Stimulated activated CD4-positive, alpha-beta T cell treated with anti-CD3 and anti-CD28 coated beads, Interleukin-15, amount 100 ng/mL, for 24 hours (primary cell): ENCODE measurements at regions not wholly inside any gene's neighbourhood (a gene's known extent, or its start where the extent isn't known, plus 50 kb on each side); places are given as distances from the start of the nearest gene placed in this dataset.

Experiments used
- DNase-seq: peaks from one replicate; pipeline ENCODE4 v3.0.0-alpha.2; 2020

DNA sequence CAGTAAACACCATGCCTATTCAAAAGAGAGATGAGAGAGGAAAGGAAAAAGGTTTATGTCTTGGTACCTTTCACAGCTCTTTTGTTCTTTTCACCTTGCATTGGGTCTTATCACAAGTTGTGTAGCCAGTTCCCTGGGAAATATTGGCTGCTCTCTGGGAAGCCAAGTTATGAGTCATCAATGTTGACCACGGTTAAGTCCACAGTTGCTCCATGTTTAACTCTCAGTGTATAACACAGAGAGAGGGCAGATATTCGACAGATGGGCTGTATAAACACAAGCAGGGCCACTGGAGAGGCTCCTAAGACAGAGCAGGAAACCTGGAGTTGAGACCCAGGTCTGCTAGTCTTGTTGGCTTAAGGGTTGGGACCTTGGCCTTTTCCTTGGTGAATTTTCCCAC is 718.6 kb downstream of the QKI start:
- DNase-seq: no peak

DNA sequence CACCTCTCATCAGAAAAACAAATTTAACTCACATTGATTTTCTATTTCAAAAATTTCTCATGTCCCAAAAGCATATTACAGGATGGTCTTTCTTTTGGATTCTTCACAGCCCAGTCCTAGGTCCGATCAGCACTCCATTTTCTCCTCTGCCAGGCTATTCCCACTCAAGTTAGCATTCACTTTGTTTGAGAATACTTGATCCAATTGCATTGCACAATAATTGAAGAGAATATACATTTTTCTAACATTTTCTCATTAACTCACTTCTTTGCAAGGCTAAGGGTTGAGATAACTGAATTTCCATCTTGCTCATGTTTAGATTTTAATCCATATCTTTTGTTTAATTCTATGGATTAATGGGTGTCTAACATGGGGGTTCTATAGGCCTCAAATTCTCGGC is 716.1 kb downstream of the QKI start:
- DNase-seq: no peak

DNA sequence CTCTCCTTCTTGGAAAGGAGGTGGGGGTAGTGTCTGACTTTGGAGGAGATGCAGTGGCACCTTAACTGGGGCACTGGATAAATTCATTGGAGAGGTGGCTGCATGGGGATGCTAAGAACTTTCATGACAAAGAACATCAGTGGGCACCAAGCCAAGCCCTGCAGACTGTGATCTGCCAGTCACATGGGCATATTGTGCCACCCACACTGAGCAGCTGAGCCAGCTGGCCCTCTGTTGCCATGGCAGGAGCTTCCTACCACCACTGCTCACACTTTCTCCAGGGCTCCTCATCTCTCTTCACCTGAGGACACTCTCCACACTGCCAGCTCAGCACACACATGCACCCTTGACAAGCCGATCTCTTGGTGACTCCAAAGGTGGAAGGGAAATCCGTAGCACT is 715.6 kb downstream of the QKI start:
- DNase-seq: no peak

DNA sequence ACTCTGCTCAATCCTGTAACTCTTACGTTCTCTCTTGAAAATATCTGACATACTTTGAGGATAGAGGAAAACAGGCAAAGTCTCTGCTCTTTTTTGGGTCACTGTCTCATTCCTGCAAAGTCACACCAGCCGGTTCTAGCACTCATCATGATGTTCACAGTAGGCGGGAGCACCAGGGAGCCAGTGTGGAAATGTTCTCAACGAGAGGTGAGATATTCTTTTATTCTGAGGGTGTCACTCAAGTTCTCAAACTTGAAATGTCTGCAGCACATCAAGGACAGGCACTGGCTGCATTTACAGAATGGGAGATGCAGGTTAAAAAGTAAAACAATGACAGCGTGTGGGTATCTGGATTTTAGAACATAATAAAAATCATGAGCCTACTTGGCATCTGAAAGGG is 714.7 kb downstream of the QKI start:
- DNase-seq: no peak

DNA sequence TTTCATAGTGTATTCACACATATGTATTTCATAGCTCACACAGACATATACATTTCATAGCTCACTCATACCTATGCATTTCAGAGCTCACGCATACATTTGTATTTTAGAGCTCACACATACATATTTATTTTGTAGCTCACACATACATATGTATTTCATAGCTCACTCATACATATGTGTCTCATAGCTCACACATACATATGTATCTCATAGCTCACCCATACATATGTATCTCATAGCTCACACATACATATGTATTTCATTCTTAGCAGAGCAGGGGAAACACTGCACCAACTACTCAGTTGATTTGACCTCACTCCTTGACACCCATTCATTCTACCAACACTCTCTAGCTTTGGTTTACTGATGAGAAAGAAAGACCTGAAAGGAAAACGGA is 713.6 kb downstream of the QKI start:
- DNase-seq: no peak

DNA sequence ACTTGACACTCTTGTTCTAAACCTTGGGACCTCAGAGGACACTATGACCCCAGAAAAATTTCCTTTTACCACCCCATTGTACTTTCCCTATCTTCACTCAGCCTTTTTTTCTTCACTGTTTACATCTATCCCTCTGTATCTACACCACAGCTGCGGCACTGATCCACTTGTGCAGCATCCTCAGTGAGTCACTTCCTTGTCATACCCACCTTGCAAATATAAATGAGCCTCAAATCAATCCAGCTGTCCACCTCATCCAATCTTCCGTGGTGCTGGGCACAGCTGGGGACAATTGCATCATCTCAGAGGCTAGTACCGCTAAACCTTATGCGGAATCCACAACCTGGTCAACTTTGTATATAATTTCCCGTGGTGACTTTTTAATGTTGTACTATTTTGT is 710.5 kb downstream of the QKI start:
- no peak for DNase-seq

DNA sequence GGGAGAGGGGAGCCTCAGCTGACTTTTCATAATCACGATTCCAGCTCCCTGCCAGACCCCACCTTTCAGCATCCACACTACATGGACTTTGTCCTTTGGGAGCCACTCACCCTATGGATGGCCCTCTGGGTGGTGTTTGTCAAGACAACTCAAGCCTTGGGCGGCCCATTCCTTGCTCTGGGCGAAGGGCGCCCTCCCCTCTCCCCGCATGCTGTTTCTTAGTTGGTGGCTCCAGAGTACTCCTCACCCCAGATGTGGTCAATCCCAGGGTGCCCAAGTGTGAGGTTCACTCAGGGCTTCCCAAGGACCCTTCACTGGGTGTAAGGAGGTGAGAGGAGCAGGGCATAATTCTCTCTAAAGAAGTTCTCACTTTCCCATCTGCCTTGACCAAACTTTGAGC is 710.0 kb downstream of the QKI start:
- no peak for DNase-seq

DNA sequence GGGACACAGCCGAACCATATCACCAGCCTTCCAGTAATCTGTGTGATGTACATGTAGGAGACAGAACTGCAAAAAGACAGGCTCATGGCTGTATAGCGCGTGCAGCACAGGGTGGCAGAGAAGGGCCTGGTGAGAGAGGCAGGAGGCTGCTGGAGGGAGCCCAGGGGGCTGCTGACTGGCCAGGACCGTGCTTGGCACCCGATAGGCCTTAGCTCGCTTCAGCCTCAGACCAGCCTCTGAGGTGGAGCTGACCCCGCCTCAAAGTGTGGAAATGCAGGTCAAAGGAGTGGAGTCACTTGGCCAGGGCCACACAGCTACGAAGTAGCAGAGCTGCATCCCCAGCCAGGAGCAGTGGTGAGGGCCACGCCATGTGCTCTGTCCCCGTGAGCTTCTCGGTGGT is 707.6 kb downstream of the QKI start:
- DNase-seq: no peak

DNA sequence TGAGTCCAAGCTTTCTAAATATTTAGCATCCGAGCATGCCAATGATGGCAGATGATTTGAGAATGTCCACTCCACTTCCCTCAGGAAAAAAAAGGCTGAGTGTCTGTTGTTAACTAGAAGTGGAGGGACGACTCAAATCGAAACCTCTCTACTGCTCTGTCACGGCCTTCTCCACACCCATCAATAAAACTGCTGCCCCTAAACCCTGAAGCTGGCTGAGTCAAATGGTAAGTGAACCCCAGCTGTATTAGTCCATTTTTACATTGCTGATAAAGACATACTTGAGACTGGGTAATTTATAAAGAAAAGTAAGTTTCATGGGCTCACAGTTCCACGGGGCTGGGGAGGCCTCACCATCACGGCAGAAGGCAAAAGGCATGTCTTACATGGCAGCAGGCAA is 707.0 kb downstream of the QKI start:
- DNase-seq: no peak

DNA sequence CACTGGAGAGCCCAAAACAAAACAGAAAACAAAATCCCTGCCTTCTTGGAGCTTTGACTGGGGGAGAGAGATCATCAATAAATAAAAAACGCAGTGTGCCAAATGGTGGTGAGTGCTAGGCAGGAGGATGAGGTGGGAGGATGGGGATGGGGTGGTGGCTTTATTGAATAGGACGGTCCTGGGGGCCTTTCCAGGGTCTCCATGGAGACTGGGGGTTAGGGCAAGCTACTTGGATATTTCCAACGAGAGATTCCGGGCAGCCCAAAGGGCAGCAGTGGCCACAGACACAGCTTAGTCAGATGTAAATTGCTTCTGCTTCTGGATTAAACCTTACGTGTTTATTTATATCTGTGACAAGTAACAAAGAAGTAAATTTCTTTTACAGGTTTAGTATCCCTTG is 700.1 kb downstream of the QKI start:
- no peak for DNase-seq

DNA sequence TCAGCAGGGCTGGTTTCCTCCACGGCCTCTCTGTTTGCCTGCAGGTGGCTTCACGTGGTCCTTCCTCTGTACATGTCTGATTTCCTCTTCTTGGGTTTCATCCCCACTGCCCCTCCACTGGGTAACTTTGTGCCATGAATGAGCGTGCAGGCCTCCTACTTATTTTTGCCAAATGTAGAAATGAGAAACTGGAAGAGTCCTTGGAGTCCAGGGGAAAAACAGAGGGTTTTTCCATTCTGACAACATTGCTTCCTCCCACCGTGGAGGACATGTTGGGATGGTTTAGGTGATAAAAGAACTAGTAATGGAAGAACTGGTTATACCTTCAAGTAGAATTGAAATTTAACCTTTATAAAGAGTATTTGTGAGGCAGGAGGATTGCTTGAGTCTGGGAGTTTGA is 699.5 kb downstream of the QKI start:
- DNase-seq: no peak

DNA sequence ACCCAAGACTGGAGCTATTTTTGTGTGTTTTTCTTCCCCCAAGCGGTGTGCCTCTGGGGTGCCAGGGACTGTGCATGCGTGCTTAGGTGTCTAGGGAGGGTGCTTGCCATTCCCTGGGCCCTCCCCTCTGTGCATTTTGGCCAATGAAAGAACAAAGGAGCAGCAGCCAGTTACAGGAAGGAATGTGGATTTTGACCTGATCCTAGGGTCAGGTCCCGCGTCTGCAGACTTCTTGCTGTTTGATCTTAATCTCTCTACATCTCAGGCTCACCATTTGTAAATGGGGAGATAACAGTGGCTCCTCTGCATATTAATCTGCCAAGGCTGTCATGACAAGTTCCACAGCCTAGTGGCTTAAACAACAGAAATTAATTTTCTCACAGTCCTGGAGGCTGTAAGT is 699.1 kb downstream of the QKI start:
- no peak for DNase-seq

DNA sequence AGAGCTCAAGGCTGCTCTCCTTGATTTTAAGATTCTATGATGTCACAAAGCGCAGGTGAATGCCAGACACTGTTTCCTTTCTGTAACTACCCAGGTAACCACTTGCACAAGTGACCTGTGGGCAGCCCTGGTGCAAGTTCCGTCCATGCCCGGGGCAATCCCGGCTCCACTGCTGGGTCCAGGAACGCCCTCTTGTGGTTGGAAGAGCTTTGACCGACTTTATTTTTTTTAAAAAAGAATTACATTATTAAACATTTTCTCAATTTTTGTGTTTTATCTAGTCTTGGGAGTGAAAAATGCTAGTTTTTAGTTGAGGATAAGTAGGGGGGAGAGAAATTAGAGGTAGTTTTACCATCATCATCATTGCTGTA is 695.2 kb downstream of the QKI start:
- DNase-seq: no peak

DNA sequence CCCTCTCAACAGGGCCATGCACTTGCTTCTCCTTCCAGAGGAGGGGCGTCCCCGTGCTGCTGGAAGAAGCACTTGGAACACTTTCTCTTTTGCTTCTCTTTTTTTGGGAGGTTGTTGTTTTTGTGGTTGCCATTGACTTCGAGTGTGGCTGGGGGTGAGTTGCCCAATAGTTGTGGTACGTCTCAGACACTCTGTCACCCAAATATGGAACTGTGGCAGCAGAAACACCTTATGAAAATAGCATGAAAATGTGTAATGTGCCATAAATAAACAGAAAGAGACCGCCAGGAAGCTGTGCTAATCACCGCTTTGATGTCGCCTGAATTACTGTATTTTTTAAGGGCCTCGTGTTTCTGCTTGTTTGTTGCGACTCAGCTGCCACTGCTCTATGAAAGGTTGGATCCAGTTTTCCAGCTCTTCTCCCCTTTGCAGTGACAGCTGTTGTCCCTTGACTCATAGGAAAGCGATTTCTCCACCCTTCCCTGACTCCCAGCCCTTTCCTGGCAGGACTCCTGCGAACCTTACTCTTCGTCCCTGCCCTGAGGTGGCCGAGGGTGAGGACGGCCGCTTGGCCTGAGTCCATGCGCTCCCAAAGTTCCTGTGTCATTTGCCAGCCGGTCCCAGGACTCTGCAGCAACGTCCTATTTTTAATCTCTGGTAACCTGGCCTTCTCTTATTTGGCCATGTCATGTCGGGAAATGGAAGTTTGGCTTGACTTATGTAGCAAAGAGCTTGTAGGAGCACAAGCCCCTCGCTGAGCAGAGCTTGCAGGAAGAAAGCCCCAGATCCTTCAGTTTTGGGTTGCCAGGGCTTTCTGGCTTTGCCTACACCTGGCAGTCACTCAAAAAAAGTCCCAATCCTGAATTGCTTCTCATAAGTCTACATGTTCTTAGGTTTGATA is 694.6 kb downstream of the QKI start:
- no peak for DNase-seq

DNA sequence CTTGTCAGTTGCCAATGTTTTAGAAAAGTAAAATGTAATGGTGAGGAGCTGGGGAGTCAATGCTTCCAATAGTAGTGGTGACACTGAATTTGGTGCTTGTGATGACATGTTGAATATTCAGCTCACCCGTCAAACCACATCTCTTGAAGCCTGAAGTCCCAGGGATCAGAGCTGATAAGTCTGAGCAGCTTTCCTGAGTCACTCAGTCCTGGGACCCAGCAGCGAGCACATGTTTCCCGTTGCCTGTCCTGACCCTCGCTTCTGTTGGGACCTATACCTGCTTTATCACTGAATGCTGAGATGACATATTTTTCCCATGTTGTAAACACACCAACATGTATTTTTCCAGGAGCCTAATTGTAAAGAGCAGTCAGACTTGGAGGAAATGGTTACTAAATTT is 693.6 kb downstream of the QKI start:
- no peak for DNase-seq

DNA sequence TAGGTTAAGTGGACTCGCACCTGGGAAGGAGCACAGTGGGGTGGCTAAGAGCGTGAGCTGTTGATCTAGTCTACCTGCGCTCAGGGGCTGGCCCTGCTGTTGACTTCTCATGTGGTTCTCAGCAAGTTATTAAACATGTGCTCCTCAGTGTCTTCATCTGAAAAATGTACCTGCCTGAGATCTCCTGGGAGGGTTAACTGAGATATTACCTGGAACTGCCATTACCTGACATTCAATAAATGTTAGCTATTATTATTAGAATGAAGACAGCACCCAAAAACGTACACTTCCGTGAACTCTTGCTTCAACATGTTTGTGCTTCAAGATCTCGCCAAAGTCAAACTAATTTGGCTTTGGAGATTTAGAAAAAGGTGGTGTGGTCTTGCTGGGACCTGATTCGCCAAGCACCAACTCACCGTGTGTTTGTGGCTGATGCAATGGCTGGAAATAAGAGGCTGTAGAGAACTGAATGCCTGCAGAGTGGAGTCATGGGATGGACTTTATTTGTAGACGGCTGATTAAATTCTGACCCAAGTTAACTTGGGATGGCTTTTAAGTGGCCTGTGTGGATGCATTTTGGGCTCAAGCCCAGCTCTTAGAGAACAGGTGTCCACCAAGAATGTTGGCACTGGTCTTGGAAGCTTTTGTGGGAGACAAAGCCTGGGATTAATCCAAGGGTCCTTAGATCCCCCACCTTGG is 692.9 kb downstream of the QKI start:
- no peak for DNase-seq

DNA sequence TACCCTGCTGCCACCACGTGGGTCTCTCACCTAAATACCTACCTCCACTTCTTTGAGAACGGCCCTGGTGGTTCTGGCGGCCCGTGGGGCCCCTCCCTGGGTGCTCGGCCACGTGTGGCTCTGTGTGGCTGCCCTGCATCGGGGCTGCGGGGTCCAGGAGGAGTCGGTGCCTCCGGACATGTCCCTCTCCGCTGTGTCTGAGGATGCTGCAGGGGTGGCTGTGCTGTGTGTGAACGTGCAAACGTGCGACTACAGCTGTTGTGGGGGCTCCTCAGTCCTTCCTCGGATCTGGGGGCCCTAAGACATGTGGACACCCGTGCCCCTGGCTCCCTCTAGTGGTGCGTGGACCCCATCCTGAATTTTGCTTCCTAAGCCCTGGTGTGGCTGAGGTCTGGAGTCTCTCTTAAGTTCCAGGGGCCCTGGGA is 691.8 kb downstream of the QKI start:
- no peak for DNase-seq

DNA sequence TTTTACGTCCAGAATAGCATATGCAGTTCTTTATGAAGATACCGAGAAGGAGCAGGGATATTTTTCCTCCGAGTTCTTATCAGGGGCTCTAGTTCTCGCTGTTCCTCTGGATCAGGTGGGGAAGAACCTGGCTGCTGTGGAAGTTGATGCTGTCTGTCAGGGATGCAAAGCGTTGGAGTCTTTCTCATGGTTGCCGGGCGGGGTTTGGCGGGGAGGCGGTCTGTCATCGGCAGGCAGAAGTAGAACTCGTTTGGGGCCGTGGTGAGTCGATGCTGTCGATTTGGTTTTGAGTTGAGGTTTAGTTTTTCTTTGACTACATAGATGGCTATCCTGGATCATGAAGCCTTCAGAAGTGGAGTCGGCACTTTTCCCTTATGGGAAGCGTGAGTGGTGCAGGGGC is 691.2 kb downstream of the QKI start:
- DNase-seq: no peak

DNA sequence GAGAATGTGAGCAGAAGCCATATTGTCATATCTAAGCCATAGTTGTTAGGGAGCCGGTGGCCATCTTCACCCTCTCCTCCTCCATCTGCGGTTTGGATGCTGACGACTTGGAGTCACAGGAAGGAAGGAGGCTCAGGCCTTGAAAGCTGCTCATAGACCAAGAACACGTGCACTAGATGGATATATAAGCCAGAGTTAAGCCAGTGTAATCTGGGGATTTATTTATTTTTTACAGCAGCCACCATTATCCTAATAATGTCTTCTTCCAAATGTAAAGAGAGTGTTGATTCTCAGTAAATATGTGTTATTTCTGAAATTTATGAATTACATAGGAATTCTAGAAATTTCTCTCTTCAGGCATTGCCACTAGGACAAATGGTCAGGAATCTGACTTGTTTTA is 689.9 kb downstream of the QKI start:
- DNase-seq: no peak

DNA sequence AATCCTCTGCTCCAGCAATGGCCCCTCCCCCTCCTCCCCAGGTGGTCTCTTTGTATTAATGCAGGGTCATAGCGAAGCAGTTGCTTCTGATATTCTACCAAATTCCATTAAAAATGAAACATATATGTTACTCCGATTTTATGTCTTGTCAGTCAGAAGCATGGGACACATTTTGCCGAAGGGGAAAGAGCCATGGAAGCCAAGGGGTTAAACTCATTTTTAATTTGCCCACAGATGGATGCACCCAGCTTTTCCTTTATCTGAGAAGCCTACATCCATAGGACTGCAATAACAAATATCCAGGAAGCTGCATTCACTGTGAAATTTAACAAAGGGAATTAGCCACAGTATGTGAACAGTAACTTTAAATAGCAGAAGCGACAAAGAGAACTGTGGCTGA is 688.2 kb downstream of the QKI start:
- DNase-seq: no peak

DNA sequence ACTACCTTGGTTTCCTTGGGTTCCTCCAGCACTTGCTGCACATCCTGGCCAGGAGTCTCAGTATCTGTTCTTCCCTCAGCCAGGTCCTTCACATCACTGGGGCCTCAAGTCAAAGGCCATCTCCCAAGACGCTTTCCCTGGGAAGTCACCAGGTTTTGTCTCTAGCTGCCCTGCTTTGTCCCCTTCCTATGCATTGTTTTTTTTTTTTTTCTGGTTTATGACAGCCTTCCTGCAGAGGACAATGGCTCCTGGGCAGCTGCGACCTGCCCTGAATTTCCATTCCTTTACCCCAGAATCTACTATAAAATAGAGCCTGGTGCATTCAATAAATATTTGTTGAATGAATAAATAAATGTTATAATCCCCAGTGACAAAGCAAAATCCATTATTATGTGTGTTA is 687.3 kb downstream of the QKI start:
- no peak for DNase-seq

DNA sequence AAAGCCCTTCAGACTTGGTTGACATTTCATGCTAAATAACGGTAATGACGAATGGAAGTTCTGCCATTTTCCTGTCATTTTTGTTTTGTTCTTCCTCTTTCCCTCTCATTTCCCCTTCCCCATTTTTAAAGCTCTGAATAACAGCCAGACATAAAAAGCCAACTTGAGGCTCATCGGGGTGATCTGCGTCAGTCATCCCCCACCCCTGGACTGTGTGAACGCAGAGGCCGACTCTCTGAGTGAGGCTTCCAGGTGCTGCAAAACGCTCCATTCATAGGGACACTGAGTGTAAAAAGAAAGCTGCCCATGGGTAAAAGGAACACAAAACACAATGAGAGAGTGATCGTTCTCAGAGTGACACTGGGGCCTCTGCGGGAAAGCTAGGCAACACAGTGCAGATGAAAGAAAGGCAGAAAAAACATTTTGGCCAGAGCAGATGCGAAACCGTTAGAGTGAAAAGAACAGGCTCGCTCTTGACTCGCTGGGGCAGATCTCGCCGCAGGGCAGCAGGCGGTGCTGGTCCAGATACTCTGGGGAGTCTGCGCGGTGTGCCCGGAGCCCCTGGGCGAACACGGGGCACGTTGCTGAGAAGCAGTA is 684.8 kb downstream of the QKI start:
- DNase-seq: no peak

DNA sequence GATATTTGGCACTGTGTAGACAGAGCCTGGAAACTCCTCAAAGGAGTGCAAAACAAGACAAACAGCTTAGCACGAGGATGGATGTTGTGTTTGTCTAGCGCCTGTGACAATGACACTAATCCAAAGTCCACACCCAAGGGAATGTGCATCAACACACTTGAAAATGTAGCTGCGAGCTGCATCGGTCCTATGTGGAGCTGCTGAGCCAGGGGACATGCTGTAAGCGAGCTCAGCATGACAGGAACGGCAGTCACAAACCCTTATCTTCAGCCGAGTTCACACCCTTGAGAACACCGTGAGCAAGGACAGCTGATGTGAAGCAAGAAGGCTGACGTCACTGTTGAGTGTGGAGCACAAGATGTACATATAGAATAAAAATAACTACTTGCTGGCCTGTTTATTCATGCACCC is 684.3 kb downstream of the QKI start:
- DNase-seq: no peak
